ENCODE measurements at regions not wholly inside any gene's neighbourhood (a gene's known extent, or its start where the extent isn't known, plus 50 kb on each side); places are given as distances from the start of the nearest gene placed in this dataset.
"Not testable (repeated sequence)": the region's sequence is repeated elsewhere in the genome, so short reads cannot be mapped to it uniquely, and the experiment has no call there.

DNA sequence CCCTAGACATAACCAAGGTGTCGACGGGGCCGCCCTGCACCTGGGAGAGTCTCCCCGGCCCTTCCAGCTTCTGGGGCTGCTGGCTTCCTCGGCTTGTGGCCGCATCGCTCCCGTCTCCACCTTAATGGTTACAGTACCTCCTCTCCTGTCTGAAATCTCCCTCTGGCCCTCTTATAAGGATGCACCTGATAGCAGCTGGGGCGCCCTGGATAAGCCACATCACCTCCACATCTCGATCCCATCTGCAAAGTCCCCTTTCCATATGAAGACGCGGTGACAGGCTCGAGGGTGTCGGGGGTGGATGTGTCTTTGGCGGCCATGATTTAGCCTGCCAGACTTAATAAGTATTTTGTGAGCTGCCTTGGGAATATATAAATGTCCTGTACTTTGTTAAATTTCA lies 169.0 kb downstream of the NPIPB11 start:
- H3K4me3 Mint-ChIP-seq; H3K27me3 Mint-ChIP-seq (ENCODE audit: insufficient read depth); H3K9me3 Mint-ChIP-seq; H3K4me1 Mint-ChIP-seq (ENCODE audit: low read depth); H3K36me3 Mint-ChIP-seq (ENCODE audit: low read depth); intact Hi-C loops (cut with micrococcal nuclease); DNase-seq (ENCODE audit: low spot score); H3K27ac Mint-ChIP-seq: not testable (repeated sequence)

DNA sequence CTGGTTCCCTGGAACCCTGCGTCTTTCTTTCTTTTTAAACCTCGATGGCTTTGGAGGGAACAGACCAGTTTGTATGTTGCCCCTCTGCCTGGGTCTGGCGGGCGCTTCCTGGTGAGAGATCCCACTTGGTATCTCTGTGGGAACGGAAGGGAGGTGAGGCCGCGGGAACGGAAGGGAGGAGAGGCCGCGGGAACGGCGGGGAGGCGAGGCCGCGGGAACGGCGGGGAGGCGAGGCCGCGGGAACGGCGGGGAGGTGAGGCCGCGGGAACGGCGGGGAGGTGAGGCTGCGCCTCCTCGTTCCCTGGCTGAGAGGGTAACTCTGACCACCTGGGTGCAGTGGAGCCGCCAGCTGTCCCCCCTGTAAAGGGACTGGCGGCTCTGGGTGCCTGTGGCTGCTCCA lies 169.5 kb downstream of the NPIPB11 start:
- not testable (repeated sequence) for DNase-seq (ENCODE audit: low spot score)

DNA sequence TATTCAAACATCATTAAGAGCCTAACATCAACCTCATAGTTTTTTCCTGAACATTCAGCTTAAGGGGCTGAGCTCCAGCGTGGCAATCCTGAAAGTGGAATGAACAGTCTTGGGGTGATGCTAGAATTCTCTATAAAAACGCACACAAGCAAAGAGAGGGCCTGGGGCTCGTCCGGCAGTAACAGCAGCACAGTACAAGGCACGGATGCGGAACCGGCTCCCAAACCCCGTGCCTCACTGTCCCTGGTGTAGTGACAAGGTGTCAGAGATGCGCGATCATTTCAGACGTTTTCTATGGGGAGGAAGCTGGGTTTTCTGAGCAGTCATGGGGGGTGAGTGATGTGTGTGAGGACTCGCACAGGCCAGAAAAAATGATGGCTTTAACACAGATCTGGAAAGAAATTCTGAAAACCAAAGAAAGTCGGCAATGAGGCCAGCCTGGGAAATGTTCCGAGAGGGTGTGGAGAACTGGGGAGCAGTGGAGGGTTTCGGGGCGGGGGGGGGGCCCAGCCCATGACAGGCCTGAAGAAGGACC lies 170.6 kb downstream of the NPIPB11 start:
- intact Hi-C loops (cut with micrococcal nuclease); H3K4me1 Mint-ChIP-seq (ENCODE audit: low read depth); DNase-seq (ENCODE audit: low spot score); H3K27ac Mint-ChIP-seq; H3K9me3 Mint-ChIP-seq; H3K4me3 Mint-ChIP-seq; H3K27me3 Mint-ChIP-seq (ENCODE audit: insufficient read depth); H3K36me3 Mint-ChIP-seq (ENCODE audit: low read depth): not testable (repeated sequence)

More for the DNA sequence above, 169.5 kb downstream of the NPIPB11 start:
- H3K9me3 Mint-ChIP-seq; H3K27ac Mint-ChIP-seq; H3K27me3 Mint-ChIP-seq (ENCODE audit: insufficient read depth); H3K4me1 Mint-ChIP-seq (ENCODE audit: low read depth); H3K36me3 Mint-ChIP-seq (ENCODE audit: low read depth); H3K4me3 Mint-ChIP-seq; intact Hi-C loops (cut with micrococcal nuclease): not testable (repeated sequence)

DNA sequence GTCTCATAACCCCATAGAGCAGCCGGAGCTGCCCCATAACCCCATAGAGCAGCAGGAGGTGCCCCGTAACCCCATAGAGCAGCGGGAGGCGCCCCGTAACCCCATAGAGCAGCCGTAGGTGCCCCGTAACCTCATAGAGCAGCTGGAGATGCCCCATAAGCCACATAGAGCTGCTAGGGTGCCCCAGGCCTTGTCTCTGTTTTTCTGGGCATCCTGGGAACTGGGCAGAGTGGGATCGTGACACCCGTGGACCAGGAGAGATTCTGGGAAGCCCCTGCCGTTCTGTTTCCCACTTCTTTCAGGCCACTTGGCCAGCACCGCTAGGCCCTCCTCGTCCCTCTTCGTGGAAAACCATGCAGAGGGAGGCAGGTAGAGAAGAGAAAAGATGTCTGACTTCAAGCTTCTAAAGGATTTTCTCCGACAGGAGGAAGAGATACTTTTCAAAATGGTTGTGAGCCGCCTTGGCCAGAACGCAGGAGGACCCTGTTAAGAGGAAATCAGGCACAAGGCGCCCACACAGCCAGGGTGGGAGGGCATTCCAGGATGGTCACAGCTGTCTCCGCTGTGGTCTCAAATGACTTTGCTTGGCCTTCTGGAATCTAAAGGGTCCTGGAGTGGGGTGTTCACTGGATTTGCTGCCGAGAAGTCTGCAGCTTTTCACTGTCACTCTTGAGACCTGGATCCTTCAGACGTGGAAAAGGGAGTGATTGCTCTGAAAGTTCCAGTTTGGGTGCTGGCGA lies 171.8 kb downstream of the NPIPB11 start:
- DNase-seq (ENCODE audit: low spot score); H3K4me1 Mint-ChIP-seq (ENCODE audit: low read depth); H3K4me3 Mint-ChIP-seq; intact Hi-C loops (cut with micrococcal nuclease); H3K9me3 Mint-ChIP-seq; H3K27ac Mint-ChIP-seq; H3K27me3 Mint-ChIP-seq (ENCODE audit: insufficient read depth); H3K36me3 Mint-ChIP-seq (ENCODE audit: low read depth): not testable (repeated sequence)

DNA sequence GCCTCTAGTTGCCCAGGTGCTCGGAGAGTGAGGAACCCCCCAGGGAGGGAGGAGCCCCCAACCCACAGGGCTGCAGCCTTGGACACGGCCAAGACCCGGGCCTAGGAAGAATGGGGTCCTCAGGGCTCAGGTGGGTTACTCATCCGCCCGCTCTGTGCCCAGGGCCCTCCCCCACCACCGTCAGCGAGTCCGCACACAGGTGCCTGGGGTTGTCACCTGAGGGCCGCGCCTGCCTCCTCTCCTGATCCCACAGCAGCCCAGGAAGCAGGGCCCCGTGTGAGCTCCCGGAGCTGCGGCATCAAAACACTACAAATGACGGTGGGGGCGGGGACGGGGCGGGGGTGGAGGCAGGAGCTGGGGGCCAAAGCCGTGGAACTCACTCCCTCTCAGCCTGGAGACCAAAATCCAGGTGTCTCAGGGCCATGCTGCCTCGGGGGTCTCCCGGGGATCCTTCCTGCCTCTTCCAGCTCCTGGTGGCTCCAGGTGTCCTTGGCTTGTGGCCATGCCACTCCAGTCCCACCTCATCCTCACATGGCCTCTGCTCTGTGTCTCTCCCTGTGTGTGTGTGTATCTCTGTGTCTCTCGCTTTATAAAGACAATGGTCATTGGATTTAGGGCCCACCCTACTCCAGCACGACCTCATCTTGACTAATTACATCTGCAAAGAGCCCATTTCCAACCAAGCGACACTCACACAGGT lies 172.7 kb downstream of the NPIPB11 start:
- intact Hi-C loops (cut with micrococcal nuclease); H3K27me3 Mint-ChIP-seq (ENCODE audit: insufficient read depth); H3K36me3 Mint-ChIP-seq (ENCODE audit: low read depth); DNase-seq (ENCODE audit: low spot score); H3K4me3 Mint-ChIP-seq; H3K9me3 Mint-ChIP-seq; H3K27ac Mint-ChIP-seq; H3K4me1 Mint-ChIP-seq (ENCODE audit: low read depth): not testable (repeated sequence)

DNA sequence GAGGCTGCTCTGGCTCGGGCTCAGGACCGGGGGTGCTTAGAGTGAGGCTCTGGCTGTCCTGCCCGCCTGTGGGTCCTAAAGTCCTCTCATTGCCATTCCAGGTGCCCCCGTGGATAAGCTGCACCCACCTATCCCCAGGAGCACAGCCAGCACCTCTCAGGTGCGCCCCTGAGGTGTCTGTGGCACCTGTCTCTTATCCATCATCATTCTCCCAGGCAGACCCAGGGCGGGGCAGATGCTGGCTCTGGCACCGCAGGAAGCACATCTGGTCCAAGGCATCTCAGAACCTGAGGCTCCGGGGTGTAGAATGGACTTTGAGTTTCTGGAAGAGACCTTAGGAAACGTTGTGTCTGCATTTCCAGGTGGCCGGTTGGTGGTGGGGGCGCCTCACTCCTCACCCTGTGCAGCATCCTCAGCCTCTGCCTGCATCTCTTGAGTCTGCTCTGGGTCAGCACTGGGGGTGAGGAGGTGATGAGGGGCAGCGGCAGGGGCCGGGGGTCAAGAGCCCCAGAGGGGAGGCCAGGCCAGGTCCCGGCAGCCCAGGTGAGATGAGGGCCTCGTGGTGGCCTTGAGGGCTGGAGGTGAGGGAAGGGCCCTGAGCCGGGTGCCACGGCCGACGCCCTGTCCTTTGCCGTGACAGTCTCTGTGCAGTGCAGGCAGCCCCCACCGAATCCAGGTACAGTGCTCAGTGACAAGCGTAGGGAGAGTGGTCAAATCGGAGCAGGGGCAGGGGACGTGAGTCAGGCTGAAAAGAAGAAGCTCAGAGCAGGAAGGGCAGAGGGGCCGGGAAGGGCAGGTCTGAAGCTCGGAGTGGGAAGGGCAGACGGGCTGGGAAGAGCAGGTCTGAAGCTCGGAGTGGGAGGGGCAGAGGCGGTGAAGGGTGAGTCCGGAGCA lies 173.5 kb downstream of the NPIPB11 start:
- H3K27me3 Mint-ChIP-seq (ENCODE audit: insufficient read depth), result no peaks in the 10 kb centered on the region
- no peaks in the 10 kb centered on the region for H3K4me1 Mint-ChIP-seq (ENCODE audit: low read depth)
- H3K9me3 Mint-ChIP-seq, result no peaks in the 10 kb centered on the region
- intact Hi-C loops (cut with micrococcal nuclease), result no loop called here
- H3K36me3 Mint-ChIP-seq (ENCODE audit: low read depth), result no peaks in the 10 kb centered on the region
- H3K4me3 Mint-ChIP-seq, result no peak overlapping the region
- H3K27ac Mint-ChIP-seq, result no peak overlapping the region
- no peak for DNase-seq (ENCODE audit: low spot score)

DNA sequence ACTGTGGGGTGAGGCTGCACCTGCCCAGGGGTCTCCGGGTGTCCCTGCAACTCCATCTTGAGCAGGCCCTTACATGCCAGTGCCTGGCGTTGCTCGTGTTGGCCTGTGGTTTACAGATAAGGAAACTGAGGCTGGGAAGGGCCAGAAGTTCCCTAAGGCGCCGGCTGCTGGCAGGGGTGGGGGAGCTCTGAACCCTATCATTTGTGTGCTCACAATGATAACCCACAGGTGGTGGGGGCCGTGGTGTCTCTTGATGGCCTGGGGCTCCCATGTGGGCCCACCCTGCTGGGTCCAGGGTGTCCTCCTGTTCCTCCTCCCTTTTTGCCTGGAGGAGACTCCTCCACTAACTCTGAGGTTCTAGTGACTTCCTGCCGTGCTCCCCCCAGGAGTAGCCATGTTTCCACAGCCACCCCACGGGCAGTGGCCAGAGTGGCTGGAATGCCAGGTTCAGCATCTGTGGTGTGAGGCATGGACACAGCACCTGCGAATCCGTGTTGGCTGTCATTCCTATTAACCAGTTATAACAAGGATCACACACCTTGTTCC lies 174.3 kb downstream of the NPIPB11 start:
- intact Hi-C loops (cut with micrococcal nuclease); H3K9me3 Mint-ChIP-seq; DNase-seq (ENCODE audit: low spot score); H3K27ac Mint-ChIP-seq; H3K4me1 Mint-ChIP-seq (ENCODE audit: low read depth); H3K27me3 Mint-ChIP-seq (ENCODE audit: insufficient read depth); H3K36me3 Mint-ChIP-seq (ENCODE audit: low read depth); H3K4me3 Mint-ChIP-seq: not testable (repeated sequence)

DNA sequence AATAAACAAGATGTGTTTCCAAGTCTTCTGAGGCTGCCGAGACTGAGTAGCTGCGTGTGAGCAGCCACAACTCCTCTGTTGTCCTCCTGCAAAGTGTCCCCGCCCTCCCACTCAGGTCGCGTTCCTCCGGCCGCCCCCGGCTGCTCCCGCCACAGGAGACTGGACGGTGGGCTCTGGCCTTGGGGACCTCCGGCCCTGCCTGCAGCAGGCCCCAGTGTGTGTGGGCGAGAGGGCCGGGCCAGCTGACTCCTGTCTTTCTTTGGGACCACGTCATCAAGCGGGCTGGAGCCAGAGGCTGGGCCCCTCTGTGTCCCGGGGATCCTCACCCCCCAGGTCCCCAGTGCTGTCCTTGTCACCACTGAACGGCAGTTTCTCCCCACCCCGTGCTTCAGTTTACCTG lies 175.3 kb downstream of the NPIPB11 start:
- no peak for DNase-seq (ENCODE audit: low spot score)
- Mint-ChIP-seq H3K4me3 (no peak overlapping the region), H3K9me3 (no peaks in the 10 kb centered on the region), H3K27ac (no peak overlapping the region), H3K36me3 (ENCODE audit: low read depth) (no peaks in the 10 kb centered on the region), H3K4me1 (ENCODE audit: low read depth) (no peaks in the 10 kb centered on the region), H3K27me3 (ENCODE audit: insufficient read depth) (no peaks in the 10 kb centered on the region)
- intact Hi-C loops (cut with micrococcal nuclease), result no loop called here

DNA sequence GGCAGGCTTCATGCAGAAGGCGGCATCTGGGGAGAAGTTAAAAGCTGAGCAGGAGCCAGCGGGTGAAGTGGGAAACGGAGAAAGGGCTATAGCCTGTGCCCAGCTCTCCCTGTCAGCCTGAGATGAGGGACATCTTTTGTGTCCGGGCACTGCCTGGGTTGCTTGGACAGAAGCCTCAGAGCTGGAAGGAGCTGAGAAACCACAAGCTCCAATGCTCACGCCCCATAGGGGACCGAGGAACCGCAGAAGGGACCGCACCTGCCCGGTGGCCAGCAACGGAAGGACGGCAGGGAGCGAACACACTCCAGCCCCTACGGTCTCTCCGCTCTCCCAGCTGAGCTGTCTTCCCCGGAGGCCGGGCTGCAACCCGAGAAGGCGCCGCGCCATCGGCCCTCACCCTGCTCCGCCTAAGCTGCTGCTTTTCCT lies 175.8 kb downstream of the NPIPB11 start:
- Mint-ChIP-seq H3K36me3 (ENCODE audit: low read depth) (no peaks in the 10 kb centered on the region), H3K27me3 (ENCODE audit: insufficient read depth) (no peaks in the 10 kb centered on the region), H3K9me3 (no peaks in the 10 kb centered on the region), H3K27ac (no peak overlapping the region), H3K4me3 (no peak overlapping the region), H3K4me1 (ENCODE audit: low read depth) (no peaks in the 10 kb centered on the region)
- intact Hi-C loops (cut with micrococcal nuclease), result no loop called here
- DNase-seq (ENCODE audit: low spot score), result no peak

DNA sequence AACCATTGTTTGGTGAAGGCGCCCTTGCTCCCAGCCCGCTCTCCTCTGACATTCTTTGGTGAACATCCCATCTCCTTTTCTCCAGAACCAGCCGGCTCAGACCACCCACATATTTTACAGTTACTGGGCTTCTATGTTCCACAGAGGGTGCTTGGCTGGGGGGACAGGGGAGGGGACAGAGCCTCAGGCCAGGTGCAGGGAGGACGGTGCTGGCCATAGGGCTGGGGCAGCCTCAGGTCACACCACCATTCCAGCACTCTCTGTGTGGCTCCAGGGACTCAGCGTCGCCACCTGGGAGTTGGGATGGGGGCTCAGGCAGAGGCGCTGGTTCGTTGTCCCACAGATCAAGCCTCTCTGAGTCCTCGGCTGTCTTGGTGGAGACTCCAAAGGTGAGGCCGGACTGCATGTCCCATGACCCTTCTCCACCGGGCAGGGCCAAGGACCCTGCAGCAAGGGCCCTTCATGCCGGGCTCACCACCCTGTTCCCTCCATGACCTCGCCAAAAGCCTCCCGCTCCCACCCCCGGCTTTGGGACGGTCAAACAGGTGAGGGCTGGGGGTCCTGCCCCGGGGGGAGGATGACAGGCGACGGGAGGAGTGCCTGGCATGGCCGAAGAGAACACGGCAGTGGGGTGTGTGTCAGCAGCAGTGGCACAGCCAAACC lies 176.4 kb downstream of the NPIPB11 start:
- H3K36me3 Mint-ChIP-seq (ENCODE audit: low read depth); DNase-seq (ENCODE audit: low spot score); H3K9me3 Mint-ChIP-seq; H3K4me1 Mint-ChIP-seq (ENCODE audit: low read depth); H3K27me3 Mint-ChIP-seq (ENCODE audit: insufficient read depth); intact Hi-C loops (cut with micrococcal nuclease); H3K4me3 Mint-ChIP-seq; H3K27ac Mint-ChIP-seq: not testable (repeated sequence)

DNA sequence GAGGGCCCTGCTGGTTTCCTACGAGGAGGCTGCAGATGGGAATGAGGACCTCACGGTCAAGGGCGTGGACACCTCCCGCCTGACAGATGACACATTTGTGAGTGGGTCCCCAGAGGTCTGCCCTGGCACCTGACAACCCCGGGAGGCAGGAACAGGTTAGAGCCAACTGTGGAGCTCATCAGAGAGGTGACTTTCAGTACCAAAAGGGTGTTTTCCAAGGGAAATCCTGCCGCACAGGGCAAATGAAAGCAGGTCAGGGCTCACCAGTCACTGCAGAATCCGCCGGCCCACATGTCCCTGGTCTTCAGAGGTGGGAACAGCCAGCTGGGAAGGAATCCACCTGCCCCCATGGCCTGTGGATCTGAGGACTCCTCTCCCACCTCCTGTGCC lies 176.9 kb downstream of the NPIPB11 start:
- H3K9me3 Mint-ChIP-seq; DNase-seq (ENCODE audit: low spot score); H3K4me3 Mint-ChIP-seq; intact Hi-C loops (cut with micrococcal nuclease); H3K27me3 Mint-ChIP-seq (ENCODE audit: insufficient read depth); H3K36me3 Mint-ChIP-seq (ENCODE audit: low read depth); H3K4me1 Mint-ChIP-seq (ENCODE audit: low read depth); H3K27ac Mint-ChIP-seq: not testable (repeated sequence)
